Putamen (tissue), 1 donor: ENCODE measurements at regions not wholly inside any gene's neighbourhood (a gene's known extent, or its start where the extent isn't known, plus 50 kb on each side); places are given as distances from the start of the nearest gene placed in this dataset.
"Not testable (repeated sequence)": the region's sequence is repeated elsewhere in the genome, so short reads cannot be mapped to it uniquely, and the experiment has no call there.

Experiments used
- DNase-seq: peaks from one replicate; pipeline ENCODE4 v3.0.0-alpha.2; 2016; ENCODE audit warnings: low spot score

GRCh38 chrX:76774912-76775311 lies 347.4 kb downstream of the MAGEE1 start:
- not testable (repeated sequence) for DNase-seq

GRCh38 chrX:76796311-76796710 lies 368.8 kb downstream of the MAGEE1 start:
- DNase-seq, result no peak

- DNase-seq, result no peak
Observed at GRCh38 chrX:76802708-76803107, 375.2 kb downstream of the MAGEE1 start.

GRCh38 chrX:76815754-76816153 lies 388.2 kb downstream of the MAGEE1 start:
- DNase-seq, result no peak

- DNase-seq, result not testable (repeated sequence)
Observed at GRCh38 chrX:76817279-76817678, 389.8 kb downstream of the MAGEE1 start.

- no peak for DNase-seq
Observed at GRCh38 chrX:76821276-76821675, 393.8 kb downstream of the MAGEE1 start.

GRCh38 chrX:76827672-76828071 lies 400.2 kb downstream of the MAGEE1 start:
- no peak for DNase-seq

- DNase-seq, result not testable (repeated sequence)
Observed at GRCh38 chrX:76840902-76841301, 413.4 kb downstream of the MAGEE1 start.

- no peak for DNase-seq
Observed at GRCh38 chrX:76850851-76851250, 423.3 kb downstream of the MAGEE1 start.

- no peak for DNase-seq
Observed at GRCh38 chrX:76862509-76862908, 435.0 kb downstream of the MAGEE1 start.

- DNase-seq, result no peak
Observed at GRCh38 chrX:76893930-76894329, 466.4 kb downstream of the MAGEE1 start.

GRCh38 chrX:76915836-76916235 lies 488.3 kb downstream of the MAGEE1 start:
- DNase-seq, result no peak

- DNase-seq, result no peak
Observed at GRCh38 chrX:76918033-76918432, 490.5 kb downstream of the MAGEE1 start.

GRCh38 chrX:76919761-76920160 lies 492.3 kb downstream of the MAGEE1 start:
- no peak for DNase-seq

GRCh38 chrX:76920607-76921006 lies 493.1 kb downstream of the MAGEE1 start:
- no peak for DNase-seq

- no peak for DNase-seq
Observed at GRCh38 chrX:76921176-76921575, 493.7 kb downstream of the MAGEE1 start.

GRCh38 chrX:76922100-76922499 lies 494.6 kb downstream of the MAGEE1 start:
- no peak for DNase-seq

- DNase-seq, result not testable (repeated sequence)
Observed at GRCh38 chrX:76924616-76925015, 497.1 kb downstream of the MAGEE1 start.

- no peak for DNase-seq
Observed at GRCh38 chrX:76931518-76931917, 504.0 kb downstream of the MAGEE1 start.

- no peak for DNase-seq
Observed at GRCh38 chrX:76957485-76957884, 489.7 kb upstream of the FGF16 start.

GRCh38 chrX:76971393-76972376 lies 475.5 kb upstream of the FGF16 start:
- DNase-seq, result no peak

GRCh38 chrX:76977452-76977851 lies 469.7 kb upstream of the FGF16 start:
- no peak for DNase-seq

- DNase-seq, result no peak
Observed at GRCh38 chrX:76987381-76987780, 459.8 kb upstream of the FGF16 start.

GRCh38 chrX:76996641-76997040 lies 450.5 kb upstream of the FGF16 start:
- no peak for DNase-seq
